HEK293 (cell line): ENCODE measurements at regions not wholly inside any gene's neighbourhood (a gene's known extent, or its start where the extent isn't known, plus 50 kb on each side); places are given as distances from the start of the nearest gene placed in this dataset.

Source experiments
- CTCF ChIA-PET: fragments of 350-600 bp; formaldehyde crosslinking; extraction: SDS; loops from one replicate; lab custom pipeline; 2021; ENCODE audit warnings: antibody characterized with exemption; lab: Yijun Ruan, JAX
- POLR2A ChIA-PET: fragments of 300-600 bp; formaldehyde crosslinking; extraction: SDS; loops from one replicate; lab custom pipeline; 2020; ENCODE audit warnings: antibody characterized with exemption, inconsistent platforms; lab: Yijun Ruan, JAX
- H3K27ac ChIP-seq: fragments of 200-500 bp; sonication (Bioruptor generic); 2 replicates; pipeline ENCODE4 v1.5.1; 2014; ENCODE audit warnings: low read depth, low read length, control low read depth, inconsistent platforms; ENCODE audit errors: extremely low read depth
- H3K36me3 ChIP-seq, 2 experiments: fragments of 200-500 bp in 1 of 2; sonication (Bioruptor generic) in 1 of 2; 1 replicate in 1 of 2; 2 replicates in 1 of 2; pipeline ENCODE4 v1.5.1; 2014 to 2017; ENCODE audit warnings: inconsistent platforms in 2 of 2, low read length in 2 of 2; ENCODE audit not compliant: control insufficient read depth in 2 of 2, insufficient read depth in 1 of 2
- H3K4me1 ChIP-seq: fragments of 200-500 bp; sonication (Bioruptor generic); 2 replicates; pipeline ENCODE4 v1.5.1; 2014; ENCODE audit warnings: mild to moderate bottlenecking, low read length, inconsistent platforms; ENCODE audit not compliant: control insufficient read depth, insufficient read depth
- H3K4me3 ChIP-seq: 2 replicates; pipeline ENCODE4 v1.5.1; 2011; ENCODE audit warnings: low read depth, mild to moderate bottlenecking, control low read depth, low read length, moderate library complexity
- H3K9me3 ChIP-seq: fragments of 200-500 bp; sonication (Bioruptor generic); 2 replicates; pipeline ENCODE4 v1.5.1; 2014; ENCODE audit warnings: low read depth, low read length, inconsistent platforms; ENCODE audit not compliant: control insufficient read depth, insufficient read depth
- ELK4 ChIP-seq: IDR thresholded peaks from 2 replicates; pipeline ENCODE4 v1.6.1; 2011; ENCODE audit warnings: mild to moderate bottlenecking, low read depth, low read length, borderline replicate concordance
- GLIS2 ChIP-seq: fragments of 450-650 bp; formaldehyde crosslinking; IDR thresholded peaks from 2 replicates; pipeline ENCODE4 v1.5.1; 2016; ENCODE audit warnings: missing biosample characterization, missing genetic modification characterization
- HOXA7 ChIP-seq: sonication (generic); formaldehyde crosslinking; IDR thresholded peaks from 2 replicates; pipeline ENCODE4 v1.8.1; 2022; ENCODE audit warnings: missing genetic modification reagents, borderline replicate concordance
- MZF1 ChIP-seq: fragments of 450-650 bp; formaldehyde crosslinking; IDR thresholded peaks from 2 replicates; pipeline ENCODE4 v1.5.1; 2017; ENCODE audit warnings: missing biosample characterization, missing genetic modification characterization, borderline replicate concordance
- SP2 ChIP-seq: fragments of 450-650 bp; formaldehyde crosslinking; IDR thresholded peaks from 2 replicates; pipeline ENCODE4 v1.5.1; 2016; ENCODE audit warnings: missing biosample characterization, missing genetic modification characterization
- SP7 ChIP-seq: fragments of 450-650 bp; formaldehyde crosslinking; IDR thresholded peaks from 2 replicates; pipeline ENCODE4 v1.5.1; 2016; ENCODE audit warnings: missing biosample characterization, missing genetic modification characterization
- TRIM28 ChIP-seq: IDR thresholded peaks from 2 replicates; pipeline ENCODE4 v1.6.1; 2011; ENCODE audit warnings: low read length, control low read depth, borderline replicate concordance
- YY2 ChIP-seq: fragments of 450-650 bp; formaldehyde crosslinking; IDR thresholded peaks from 2 replicates; pipeline ENCODE4 v1.5.1; 2016; ENCODE audit warnings: missing biosample characterization, missing genetic modification characterization
- ZBTB49 ChIP-seq: fragments of 450-650 bp; formaldehyde crosslinking; IDR thresholded peaks from 2 replicates; pipeline ENCODE4 v1.5.1; 2016; ENCODE audit warnings: missing biosample characterization, missing genetic modification characterization, low read depth
- ZNF132 ChIP-seq: fragments of 450-650 bp; formaldehyde crosslinking; IDR thresholded peaks from 2 replicates; pipeline ENCODE4 v1.5.1; 2017; ENCODE audit warnings: missing biosample characterization, missing genetic modification characterization, borderline replicate concordance
- ZNF202 ChIP-seq: fragments of 450-650 bp; formaldehyde crosslinking; IDR thresholded peaks from 2 replicates; pipeline ENCODE4 v1.5.1; 2016; ENCODE audit warnings: missing biosample characterization, missing genetic modification characterization, borderline replicate concordance
- ZNF211 ChIP-seq: fragments of 450-650 bp; formaldehyde crosslinking; IDR thresholded peaks from 2 replicates; pipeline ENCODE4 v1.5.1; 2016; ENCODE audit warnings: low read depth, missing biosample characterization, missing genetic modification characterization
- ZNF221 ChIP-seq: fragments of 450-650 bp; formaldehyde crosslinking; IDR thresholded peaks from 2 replicates; pipeline ENCODE4 v1.5.1; 2017; ENCODE audit warnings: missing biosample characterization, missing genetic modification characterization, borderline replicate concordance
- ZNF350 ChIP-seq: fragments of 450-650 bp; formaldehyde crosslinking; IDR thresholded peaks from 2 replicates; pipeline ENCODE4 v1.5.0; 2017; ENCODE audit warnings: missing biosample characterization, mild to moderate bottlenecking, missing genetic modification characterization
- ZNF510 ChIP-seq: fragments of 450-650 bp; formaldehyde crosslinking; IDR thresholded peaks from 2 replicates; pipeline ENCODE4 v1.5.1; 2018; ENCODE audit warnings: mild to moderate bottlenecking, missing genetic modification characterization, missing biosample characterization; ENCODE audit not compliant: insufficient replicate concordance
- ZNF555 ChIP-seq: fragments of 450-650 bp; formaldehyde crosslinking; conservative IDR thresholded peaks from 2 replicates; pipeline ENCODE4 v1.5.1; 2017; ENCODE audit warnings: missing biosample characterization, mild to moderate bottlenecking, missing genetic modification characterization, inconsistent platforms
- ZNF571 ChIP-seq: fragments of 450-650 bp; formaldehyde crosslinking; IDR thresholded peaks from 2 replicates; pipeline ENCODE4 v1.5.0; 2017; ENCODE audit warnings: missing biosample characterization, missing genetic modification characterization
- ZNF670 ChIP-seq: fragments of 450-650 bp; formaldehyde crosslinking; IDR thresholded peaks from 2 replicates; pipeline ENCODE4 v1.5.1; 2016; ENCODE audit warnings: missing biosample characterization, missing genetic modification characterization, low read depth
- ZNF677 ChIP-seq: fragments of 450-650 bp; IDR thresholded peaks from 2 replicates; pipeline ENCODE4 v1.5.0; 2018; ENCODE audit warnings: missing biosample characterization, mild to moderate bottlenecking, missing genetic modification characterization, moderate library complexity
- ZNF777 ChIP-seq: fragments of 450-650 bp; formaldehyde crosslinking; IDR thresholded peaks from 2 replicates; pipeline ENCODE4 v1.5.1; 2017; ENCODE audit warnings: missing biosample characterization, missing genetic modification characterization, borderline replicate concordance
- ZNF791 ChIP-seq: fragments of 450-650 bp; formaldehyde crosslinking; IDR thresholded peaks from 2 replicates; pipeline ENCODE4 v1.5.1; 2016; ENCODE audit warnings: missing biosample characterization, missing genetic modification characterization
- TF ChIP-seq, protein P1 (sequence below): fragments of 450-650 bp; formaldehyde crosslinking; IDR thresholded peaks from 2 replicates; pipeline ENCODE4 v1.5.1; 2016; ENCODE audit warnings: missing biosample characterization, missing genetic modification characterization
- TF ChIP-seq, protein P2 (sequence below): fragments of 450-650 bp; formaldehyde crosslinking; IDR thresholded peaks from 2 replicates; pipeline ENCODE4 v1.5.1; 2016; ENCODE audit warnings: missing biosample characterization, missing genetic modification characterization

GRCh38 chr4:141511055-141511454 is 125.3 kb upstream of the IL15 start:
- TF ChIP-seq ELK4 (no peak), MZF1 (no peak), ZNF777 (tag by site-specific recombination) (no peak)
- Histone ChIP-seq H3K9me3 (no peaks in the 10 kb centered on the region), H3K4me3 (no peak overlapping the region), H3K4me1 (no peaks in the 10 kb centered on the region), H3K36me3 (no peaks in the 10 kb centered on the region), H3K27ac (no peak overlapping the region)
- ChIA-PET POLR2A (no interaction called here), CTCF (no interaction called here)

DNA sequence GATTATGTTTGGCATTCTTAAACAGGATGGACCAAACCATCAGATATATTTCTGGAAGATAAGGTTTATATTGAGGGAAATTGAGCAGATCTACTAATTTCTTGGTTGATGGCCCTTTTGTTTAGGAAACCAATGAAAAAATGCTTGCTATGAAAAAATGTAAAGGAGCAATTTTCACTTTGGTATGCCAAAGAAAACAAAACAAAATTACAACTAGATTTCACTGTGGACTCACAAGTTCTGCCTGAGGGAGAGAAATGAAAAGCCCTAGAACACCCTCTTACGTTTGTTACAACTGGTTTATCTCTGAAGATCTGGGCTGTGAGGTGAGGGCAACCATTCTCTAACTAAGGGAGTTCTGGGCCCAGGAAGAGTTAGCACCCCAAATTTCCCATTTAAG is 122.5 kb upstream of the IL15 start:
- no peak for TF ChIP-seq ZNF221
- no peak for TF ChIP-seq SP2 (tag by site-specific recombination)
- TF ChIP-seq ZBTB49 (tag by site-specific recombination) = no peak
- no peak for TF ChIP-seq ZNF132 (tag by site-specific recombination)
- TF ChIP-seq SP7 (tag by site-specific recombination) = no peak
- TF ChIP-seq TRIM28 = no peak
- TF ChIP-seq ZNF211 (tag by site-specific recombination) = no peak
- no peak for TF ChIP-seq ZNF510 (tag by site-specific recombination)
- TF ChIP-seq, protein P1, sequence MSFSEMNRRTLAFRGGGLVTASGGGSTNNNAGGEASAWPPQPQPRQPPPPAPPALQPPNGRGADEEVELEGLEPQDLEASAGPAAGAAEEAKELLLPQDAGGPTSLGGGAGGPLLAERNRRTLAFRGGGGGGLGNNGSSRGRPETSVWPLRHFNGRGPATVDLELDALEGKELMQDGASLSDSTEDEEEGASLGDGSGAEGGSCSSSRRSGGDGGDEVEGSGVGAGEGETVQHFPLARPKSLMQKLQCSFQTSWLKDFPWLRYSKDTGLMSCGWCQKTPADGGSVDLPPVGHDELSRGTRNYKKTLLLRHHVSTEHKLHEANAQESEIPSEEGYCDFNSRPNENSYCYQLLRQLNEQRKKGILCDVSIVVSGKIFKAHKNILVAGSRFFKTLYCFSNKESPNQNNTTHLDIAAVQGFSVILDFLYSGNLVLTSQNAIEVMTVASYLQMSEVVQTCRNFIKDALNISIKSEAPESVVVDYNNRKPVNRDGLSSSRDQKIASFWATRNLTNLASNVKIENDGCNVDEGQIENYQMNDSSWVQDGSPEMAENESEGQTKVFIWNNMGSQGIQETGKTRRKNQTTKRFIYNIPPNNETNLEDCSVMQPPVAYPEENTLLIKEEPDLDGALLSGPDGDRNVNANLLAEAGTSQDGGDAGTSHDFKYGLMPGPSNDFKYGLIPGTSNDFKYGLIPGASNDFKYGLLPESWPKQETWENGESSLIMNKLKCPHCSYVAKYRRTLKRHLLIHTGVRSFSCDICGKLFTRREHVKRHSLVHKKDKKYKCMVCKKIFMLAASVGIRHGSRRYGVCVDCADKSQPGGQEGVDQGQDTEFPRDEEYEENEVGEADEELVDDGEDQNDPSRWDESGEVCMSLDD (tag by site-specific recombination) = no peak
- no peak for TF ChIP-seq ZNF670 (tag by site-specific recombination)
- no peak for TF ChIP-seq ZNF791 (tag by site-specific recombination)
- TF ChIP-seq ZNF677 (tag by site-specific recombination) = no peak
- TF ChIP-seq ZNF571 = no peak
- ChIA-PET CTCF (no interaction called here), POLR2A (no interaction called here)
- Histone ChIP-seq H3K9me3 (no peaks in the 10 kb centered on the region), H3K4me1 (no peaks in the 10 kb centered on the region), H3K27ac (no peak overlapping the region), H3K4me3 (no peak overlapping the region), H3K36me3 (no peaks in the 10 kb centered on the region)

DNA sequence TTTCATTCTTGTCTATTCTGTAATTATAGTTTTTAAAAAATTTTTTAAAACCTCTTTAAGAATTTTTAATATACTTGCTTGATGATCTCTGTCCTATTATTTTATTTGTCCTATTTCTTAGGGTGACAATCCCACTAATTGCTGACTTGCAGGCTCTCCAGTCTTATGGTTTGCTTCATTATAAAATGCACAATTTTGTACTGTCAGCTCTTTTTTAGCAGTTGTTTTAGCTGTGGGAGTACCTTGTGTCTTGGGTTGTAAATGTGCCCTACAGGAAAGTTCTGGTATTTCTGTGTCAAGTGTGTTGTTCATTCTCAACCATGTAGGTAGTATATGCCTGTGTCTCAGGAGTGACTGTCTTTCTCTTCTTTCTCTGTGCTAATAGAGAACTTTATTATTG is 118.2 kb upstream of the IL15 start:
- Histone ChIP-seq H3K9me3 (no peaks in the 10 kb centered on the region), H3K4me3 (no peak overlapping the region), H3K27ac (no peak overlapping the region), H3K36me3 (no peaks in the 10 kb centered on the region), H3K4me1 (no peaks in the 10 kb centered on the region)
- ChIA-PET POLR2A (no interaction called here), CTCF (interaction anchor here (0.6 to 0.9 kb wide), 3 partner anchors 16 to 142 kb away, joined by 3 read pairs; no protein-coding TSS in a partner anchor)
- no peak for TF ChIP-seq ZNF202 (tag by site-specific recombination)
- TF ChIP-seq ZNF555 = no peak
- no peak for TF ChIP-seq ZNF350 (tag by site-specific recombination)
- no peak for TF ChIP-seq ELK4
- TF ChIP-seq, protein P2, sequence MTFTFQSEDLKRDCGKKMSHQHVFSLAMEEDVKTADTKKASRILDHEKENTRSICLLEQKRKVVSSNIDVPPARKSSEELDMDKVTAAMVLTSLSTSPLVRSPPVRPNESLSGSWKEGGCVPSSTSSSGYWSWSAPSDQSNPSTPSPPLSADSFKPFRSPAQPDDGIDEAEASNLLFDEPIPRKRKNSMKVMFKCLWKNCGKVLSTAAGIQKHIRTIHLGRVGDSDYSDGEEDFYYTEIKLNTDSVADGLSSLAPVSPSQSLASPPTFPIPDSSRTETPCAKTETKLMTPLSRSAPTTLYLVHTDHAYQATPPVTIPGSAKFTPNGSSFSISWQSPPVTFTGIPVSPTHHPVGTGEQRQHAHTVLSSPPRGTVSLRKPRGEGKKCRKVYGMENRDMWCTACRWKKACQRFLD = no peak
- no peak for TF ChIP-seq HOXA7 (CRISPR knock-in tag)
- TF ChIP-seq YY2 (tag by site-specific recombination) = no peak
- no peak for TF ChIP-seq ZNF221
- no peak for TF ChIP-seq GLIS2 (tag by site-specific recombination)
